OCI-LY1 (cell line): ENCODE measurements at regions not wholly inside any gene's neighbourhood (a gene's known extent, or its start where the extent isn't known, plus 50 kb on each side); places are given as distances from the start of the nearest gene placed in this dataset.

Experiments used
- H2AFZ ChIP-seq: fragments of 200-600 bp; sonication (generic), shearing (Covaris generic); 2 replicates; pipeline ENCODE4 v1.6.0; 2014; ENCODE audit warnings: antibody characterized with exemption, mild to moderate bottlenecking, low read length
- H3F3A ChIP-seq: fragments of 200-600 bp; sonication (generic), shearing (Covaris generic); 2 replicates; pipeline ENCODE4 v1.6.0; 2014; ENCODE audit warnings: mild to moderate bottlenecking, antibody characterized with exemption, low read length, moderate library complexity; ENCODE audit not compliant: insufficient read depth
- H3K27ac ChIP-seq: fragments of 200-600 bp; sonication (generic); 2 replicates; pipeline ENCODE4 v1.5.1; 2014; ENCODE audit warnings: low read length, mixed run types, mild to moderate bottlenecking, low read depth; ENCODE audit not compliant: poor library complexity, severe bottlenecking
- H3K27me3 ChIP-seq: fragments of 200-600 bp; sonication (generic); 2 replicates; pipeline ENCODE4 v1.6.0; 2014; ENCODE audit warnings: antibody characterized with exemption, mild to moderate bottlenecking, low read length, moderate library complexity; ENCODE audit not compliant: insufficient read depth
- H3K36me3 ChIP-seq: fragments of 200-600 bp; sonication (generic); 2 replicates; pipeline ENCODE4 v1.6.1; 2014; ENCODE audit warnings: mild to moderate bottlenecking, antibody characterized with exemption, low read length, moderate library complexity, mixed read lengths; ENCODE audit not compliant: insufficient read depth
- H3K4me1 ChIP-seq: fragments of 200-600 bp; sonication (generic); 2 replicates; pipeline ENCODE4 v1.5.1; 2014; ENCODE audit warnings: mild to moderate bottlenecking, low read length, moderate library complexity; ENCODE audit not compliant: insufficient read depth, severe bottlenecking
- H3K4me2 ChIP-seq: fragments of 200-600 bp; sonication (generic), shearing (Covaris generic); 2 replicates; pipeline ENCODE4 v1.6.1; 2014; ENCODE audit warnings: low read length
- H3K4me3 ChIP-seq: fragments of 200-600 bp; sonication (generic); 2 replicates; pipeline ENCODE4 v1.5.1; 2014; ENCODE audit warnings: low read length, low read depth, mild to moderate bottlenecking, mixed read lengths; ENCODE audit not compliant: poor library complexity, severe bottlenecking
- H3K79me2 ChIP-seq: fragments of 200-600 bp; shearing (Covaris generic); 2 replicates; pipeline ENCODE4 v1.6.1; 2016; ENCODE audit warnings: mixed run types, low read length, mixed read lengths; ENCODE audit not compliant: insufficient read depth
- H3K9ac ChIP-seq: fragments of 200-600 bp; sonication (generic), shearing (Covaris generic); 2 replicates; pipeline ENCODE4 v1.6.1; 2014; ENCODE audit warnings: mild to moderate bottlenecking, low read length, mixed read lengths
- H3K9me2 ChIP-seq: fragments of 200-600 bp; sonication (generic), shearing (Covaris generic); 2 replicates; pipeline ENCODE4 v1.6.1; 2014; ENCODE audit warnings: low read depth, mild to moderate bottlenecking, low read length, mixed read lengths
- H3K9me3 ChIP-seq: fragments of 200-600 bp; shearing (Covaris generic); 2 replicates; pipeline ENCODE4 v1.6.1; 2014; ENCODE audit warnings: low read length, mixed read lengths
- H4K20me1 ChIP-seq: fragments of 200-600 bp; sonication (generic), shearing (Covaris generic); 2 replicates; pipeline ENCODE4 v1.6.0; 2016; ENCODE audit warnings: mild to moderate bottlenecking, low read length; ENCODE audit not compliant: insufficient read depth
- CTCF ChIP-seq: fragments of 200-600 bp; sonication (generic), shearing (Covaris generic); IDR thresholded peaks from 2 replicates; pipeline ENCODE4 v1.5.1; 2017; ENCODE audit warnings: mild to moderate bottlenecking, antibody characterized with exemption, low read length, moderate library complexity, mixed read lengths
- EZH2 ChIP-seq: fragments of 200-600 bp; sonication (generic), shearing (Covaris generic); IDR thresholded peaks from 2 replicates; pipeline ENCODE4 v1.8.0; 2017; ENCODE audit warnings: borderline replicate concordance, mixed run types, mild to moderate bottlenecking, antibody characterized with exemption, low read length, moderate library complexity, mixed read lengths

DNA sequence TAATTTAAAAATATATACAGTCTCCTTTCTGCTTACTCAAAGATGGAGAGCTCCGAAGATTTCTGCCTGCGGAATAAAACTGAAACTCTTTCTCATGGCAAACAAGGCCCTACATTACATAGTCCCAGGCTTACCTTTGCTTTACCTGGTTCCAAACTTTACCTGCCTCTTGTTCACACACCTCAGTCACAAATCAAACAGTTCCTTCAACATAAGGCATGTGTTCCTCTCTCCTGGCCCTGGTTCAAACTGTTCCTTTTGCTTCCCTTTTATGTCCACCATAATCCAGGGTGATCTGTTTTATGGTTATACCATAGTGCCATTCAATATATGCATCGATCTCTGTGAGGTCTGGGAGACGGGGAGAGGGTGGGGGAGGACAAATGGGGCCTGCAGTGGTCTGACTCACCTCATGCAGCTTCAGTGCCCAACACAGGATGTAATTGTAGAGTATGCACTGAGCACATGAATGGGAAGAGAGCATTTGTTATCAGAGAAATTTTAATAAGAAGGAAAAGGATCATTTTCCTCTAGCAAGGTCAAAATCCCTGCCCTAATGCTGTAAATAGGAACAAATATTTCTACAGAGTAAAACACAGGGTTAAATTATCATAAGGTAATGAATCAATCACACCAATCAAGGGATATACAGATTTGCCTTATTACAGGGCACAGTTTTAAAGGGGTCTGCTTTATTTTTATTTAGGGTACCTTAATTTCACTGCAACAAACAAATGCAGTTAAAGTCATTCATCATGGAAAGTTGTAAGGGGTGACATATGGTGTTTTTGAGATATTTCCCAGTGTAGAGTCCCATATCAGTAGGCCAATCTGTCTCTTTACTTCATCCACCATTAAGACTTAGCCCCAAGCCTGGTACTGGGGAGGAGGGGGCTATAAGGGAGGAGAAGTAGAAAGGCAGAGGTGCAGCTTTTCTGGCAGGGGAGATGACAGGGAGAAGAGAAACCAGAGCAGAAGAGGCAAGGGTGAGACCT is 88.8 kb upstream of the PDE1C start:
- Histone ChIP-seq H3K9ac (no peak overlapping the region), H3K9me3 (no peaks in the 10 kb centered on the region), H3K36me3 (no peaks in the 10 kb centered on the region), H3K79me2 (no peaks in the 10 kb centered on the region), H2AFZ (no peak overlapping the region), H3K4me2 (no peak overlapping the region), H3K4me1 (no peaks in the 10 kb centered on the region), H3K4me3 (no peak overlapping the region), H3K27ac (no peak overlapping the region), H3K9me2 (no peaks in the 10 kb centered on the region), H3K27me3 (no peaks in the 10 kb centered on the region), H4K20me1 (no peaks in the 10 kb centered on the region), H3F3A (no peaks in the 10 kb centered on the region)
- TF ChIP-seq EZH2 (no peak), CTCF (no peak)

DNA sequence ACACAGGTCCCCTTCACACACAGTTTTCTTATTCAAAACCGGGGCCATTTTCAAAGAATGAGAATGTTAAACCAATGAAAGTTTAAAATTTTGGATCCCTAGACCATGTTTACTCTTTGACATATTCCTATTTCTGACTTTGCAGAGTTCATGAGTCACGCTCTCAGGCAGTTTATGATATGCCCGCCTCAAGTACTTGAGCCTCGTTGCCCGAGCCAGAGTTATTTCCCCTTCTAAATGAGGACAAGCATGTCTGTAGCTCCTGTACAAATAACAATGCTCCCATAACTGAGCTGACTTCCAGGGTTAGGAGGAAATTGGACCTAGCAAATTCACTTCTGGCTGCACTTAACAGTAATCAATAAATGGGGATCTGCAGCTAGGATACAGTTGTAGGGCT is 87.9 kb upstream of the PDE1C start:
- H3K4me1 ChIP-seq, result no peaks in the 10 kb centered on the region
- H3K79me2 ChIP-seq, result no peaks in the 10 kb centered on the region
- no peak overlapping the region for H3K4me2 ChIP-seq
- H4K20me1 ChIP-seq, result no peaks in the 10 kb centered on the region
- H3K4me3 ChIP-seq, result no peak overlapping the region
- H3K9me2 ChIP-seq, result no peaks in the 10 kb centered on the region
- no peaks in the 10 kb centered on the region for H3F3A ChIP-seq
- no peaks in the 10 kb centered on the region for H3K27me3 ChIP-seq
- H3K27ac ChIP-seq, result no peak overlapping the region
- TF ChIP-seq CTCF (no peak), EZH2 (no peak)
- H2AFZ ChIP-seq, result no peak overlapping the region
- H3K36me3 ChIP-seq, result no peaks in the 10 kb centered on the region
- no peaks in the 10 kb centered on the region for H3K9me3 ChIP-seq
- no peak overlapping the region for H3K9ac ChIP-seq

DNA sequence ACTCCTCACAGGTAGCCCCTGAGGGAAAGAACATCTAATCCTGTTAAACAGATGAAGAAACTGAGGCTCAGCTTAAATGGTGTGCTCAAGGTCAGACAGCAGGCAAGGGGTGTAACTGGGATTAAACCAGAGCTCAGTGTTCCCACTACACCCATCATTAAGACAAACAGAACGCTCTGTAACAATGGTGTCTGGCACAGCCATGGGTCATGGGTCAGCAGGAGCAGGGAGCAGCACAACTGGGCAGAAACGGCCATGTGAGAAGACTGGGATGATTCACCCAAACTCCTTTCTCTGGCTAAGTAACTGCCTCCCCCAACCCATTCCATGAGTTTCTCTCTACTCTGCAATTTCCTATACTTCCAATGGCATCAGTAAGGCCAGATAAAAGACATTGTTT is 85.5 kb upstream of the PDE1C start:
- no peaks in the 10 kb centered on the region for H3K9me2 ChIP-seq
- no peaks in the 10 kb centered on the region for H3K9me3 ChIP-seq
- no peaks in the 10 kb centered on the region for H3F3A ChIP-seq
- no peak overlapping the region for H3K4me3 ChIP-seq
- no peaks in the 10 kb centered on the region for H3K27me3 ChIP-seq
- no peaks in the 10 kb centered on the region for H3K36me3 ChIP-seq
- no peaks in the 10 kb centered on the region for H4K20me1 ChIP-seq
- H3K79me2 ChIP-seq, result no peaks in the 10 kb centered on the region
- TF ChIP-seq EZH2 (no peak), CTCF (no peak)
- no peak overlapping the region for H2AFZ ChIP-seq
- no peak overlapping the region for H3K4me2 ChIP-seq
- H3K4me1 ChIP-seq, result no peaks in the 10 kb centered on the region
- H3K9ac ChIP-seq, result no peak overlapping the region
- no peak overlapping the region for H3K27ac ChIP-seq
